Thymus (tissue), 11 donors: ENCODE measurements at regions not wholly inside any gene's neighbourhood (a gene's known extent, or its start where the extent isn't known, plus 50 kb on each side); places are given as distances from the start of the nearest gene placed in this dataset.
A peak's percentile ranks its signal among the peaks of the same experiment; 100 is the strongest.

ENCODE experiments used
- DNase-seq, 9 donors: peaks; one replicate each; pipeline ENCODE4 v3.0.0-alpha.2; 2013; ENCODE audit warnings: low spot score in 9 of 9, low read depth in 6 of 9, missing footprints in 1 of 9
- H3K27ac ChIP-seq, 2 donors: one replicate each; pipeline ENCODE4 v1.5.1; 2013; ENCODE audit warnings: control low read depth in 1 of 2, low read depth in 1 of 2, low read length in 1 of 2, mild to moderate bottlenecking in 1 of 2, moderate library complexity in 1 of 2
- H3K27me3 ChIP-seq, 2 donors: one replicate each; pipeline ENCODE4 v1.5.1; 2013; ENCODE audit warnings: low read length in 1 of 2; ENCODE audit not compliant: control insufficient read depth in 2 of 2, insufficient read depth in 1 of 2
- H3K36me3 ChIP-seq, 2 donors: one replicate each; pipeline ENCODE4 v1.5.1; 2013; ENCODE audit warnings: low read length in 1 of 2, mild to moderate bottlenecking in 1 of 2, moderate library complexity in 1 of 2; ENCODE audit not compliant: control insufficient read depth in 2 of 2, insufficient read depth in 2 of 2
- H3K4me1 ChIP-seq, 2 donors: one replicate each; pipeline ENCODE4 v1.5.1; 2013; ENCODE audit warnings: low read length in 2 of 2; ENCODE audit not compliant: control insufficient read depth in 2 of 2, insufficient read depth in 2 of 2
- H3K4me3 ChIP-seq, 2 donors: one replicate each; pipeline ENCODE4 v1.5.1; 2013; ENCODE audit warnings: low read length in 2 of 2, control low read depth in 1 of 2, mild to moderate bottlenecking in 1 of 2
- H3K9me3 ChIP-seq, 2 donors: one replicate each; pipeline ENCODE4 v1.5.1; 2013; ENCODE audit warnings: low read length in 1 of 2, mild to moderate bottlenecking in 1 of 2; ENCODE audit not compliant: control insufficient read depth in 2 of 2, insufficient read depth in 1 of 2
- WGBS: extraction: QIAGEN DNeasy Blood & Tissue Kit; methylation state at CpG from one replicate; pipeline ENCODE4 v1.1.7; 2013; 5-methylcytosine and 5-hydroxymethylcytosine counted together
- donor health status: healthy.

GRCh38 chr7:81361769-81362312 lies 408.0 kb downstream of the HGF start:
- DNase-seq = no peak
- Histone ChIP-seq H3K9me3 (no peaks in the 10 kb centered on the region), H3K4me1 (no peaks in the 10 kb centered on the region), H3K27me3 (no peaks in the 10 kb centered on the region), H3K36me3 (no peaks in the 10 kb centered on the region), H3K27ac (no peak overlapping the region), H3K4me3 (no peak overlapping the region)
- 92% methylated on average over 2 of the region's 2 CpGs for WGBS

GRCh38 chr7:81355911-81356310 lies 413.9 kb downstream of the HGF start:
- Histone ChIP-seq H3K27ac (no peak overlapping the region), H3K4me3 (no peak overlapping the region), H3K27me3 (no peaks in the 10 kb centered on the region), H3K4me1 (no peaks in the 10 kb centered on the region), H3K36me3 (no peaks in the 10 kb centered on the region), H3K9me3 (peaks cover 0 to 4% of the 10 kb centered on the region in 2 donors)
- WGBS = 100% methylated on average over 2 of the region's 2 CpGs
- no peak for DNase-seq

DNA sequence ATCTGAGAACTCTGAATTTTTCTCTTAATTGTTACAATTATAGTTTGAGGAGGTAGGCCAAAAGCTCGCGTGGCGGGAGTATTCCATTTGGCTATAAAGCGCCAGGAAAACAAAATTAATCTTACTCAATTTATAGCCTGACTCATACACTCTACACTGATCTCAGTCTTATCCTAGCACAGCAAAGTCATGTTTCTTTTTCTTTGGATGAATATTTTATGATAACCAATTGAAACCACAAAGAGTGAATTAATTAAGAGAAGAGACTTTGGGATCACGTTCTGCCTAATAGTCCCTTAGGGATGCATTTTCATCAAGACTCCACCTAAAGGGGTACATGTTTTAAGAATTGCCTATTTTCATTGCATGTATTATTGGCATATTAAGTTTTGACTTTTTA lies 420.8 kb downstream of the HGF start:
- WGBS = over 99% methylated on average over 5 of the region's 5 CpGs
- H3K9me3 ChIP-seq = no peaks in the 10 kb centered on the region
- no peak overlapping the region for H3K27ac ChIP-seq
- no peaks in the 10 kb centered on the region for H3K4me1 ChIP-seq
- H3K36me3 ChIP-seq = no peaks in the 10 kb centered on the region
- H3K4me3 ChIP-seq = no peak overlapping the region
- DNase-seq = no peak
- no peaks in the 10 kb centered on the region for H3K27me3 ChIP-seq

- Histone ChIP-seq H3K36me3 (no peaks in the 10 kb centered on the region), H3K27ac (no peak overlapping the region), H3K27me3 (no peaks in the 10 kb centered on the region), H3K9me3 (no peaks in the 10 kb centered on the region), H3K4me1 (no peaks in the 10 kb centered on the region), H3K4me3 (no peak overlapping the region)
- DNase-seq = no peak
- 98% methylated on average over 2 of the region's 2 CpGs for WGBS
Observed at GRCh38 chr7:81339946-81340345, 421.1 kb upstream of the SEMA3C start.

GRCh38 chr7:81333536-81333935 lies 414.7 kb upstream of the SEMA3C start:
- Histone ChIP-seq H3K36me3 (no peaks in the 10 kb centered on the region), H3K9me3 (no peaks in the 10 kb centered on the region), H3K4me3 (no peak overlapping the region), H3K4me1 (no peaks in the 10 kb centered on the region), H3K27ac (no peak overlapping the region), H3K27me3 (no peaks in the 10 kb centered on the region)
- WGBS = 98% methylated on average over 13 of the region's 13 CpGs
- peak in 1 of 9 donors; percentile 4 for DNase-seq

DNA sequence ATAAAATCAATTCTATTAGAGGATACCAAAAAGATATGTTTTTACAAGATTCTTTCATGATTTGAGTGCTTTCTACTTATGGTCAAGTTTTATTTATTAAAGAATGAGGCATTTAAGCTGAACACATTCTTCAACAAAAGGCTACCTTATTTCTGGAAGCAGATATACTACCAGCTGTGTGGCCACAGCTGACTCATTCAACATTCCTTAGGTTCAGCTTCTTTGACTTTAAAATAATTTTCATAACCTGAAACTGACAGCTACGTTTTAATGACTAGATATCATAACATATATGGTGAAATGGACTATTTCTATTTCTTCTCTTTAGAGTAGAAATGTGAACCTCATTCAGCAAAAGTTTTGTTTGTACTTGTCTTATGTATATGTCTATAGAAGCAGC lies 414.2 kb upstream of the SEMA3C start:
- Histone ChIP-seq H3K27ac (no peak overlapping the region), H3K9me3 (no peaks in the 10 kb centered on the region), H3K36me3 (no peaks in the 10 kb centered on the region), H3K4me3 (no peak overlapping the region), H3K4me1 (no peaks in the 10 kb centered on the region), H3K27me3 (no peaks in the 10 kb centered on the region)
- WGBS = 94% methylated on average over 1 of the region's 1 CpG
- DNase-seq = no peak

GRCh38 chr7:81331061-81332018 lies 412.5 kb upstream of the SEMA3C start:
- H3K4me1 ChIP-seq = no peaks in the 10 kb centered on the region
- no peak for DNase-seq
- H3K27me3 ChIP-seq = no peaks in the 10 kb centered on the region
- H3K36me3 ChIP-seq = no peaks in the 10 kb centered on the region
- no peak overlapping the region for H3K4me3 ChIP-seq
- WGBS = 93% methylated on average over 1 of the region's 1 CpG
- no peak overlapping the region for H3K27ac ChIP-seq
- H3K9me3 ChIP-seq = no peaks in the 10 kb centered on the region

- H3K9me3 ChIP-seq = no peaks in the 10 kb centered on the region
- no peaks in the 10 kb centered on the region for H3K4me1 ChIP-seq
- no peak overlapping the region for H3K27ac ChIP-seq
- 92% methylated on average over 1 of the region's 1 CpG for WGBS
- no peak overlapping the region for H3K4me3 ChIP-seq
- no peak for DNase-seq
- H3K36me3 ChIP-seq = no peaks in the 10 kb centered on the region
- H3K27me3 ChIP-seq = no peaks in the 10 kb centered on the region
Observed at GRCh38 chr7:81330108-81330507, 411.3 kb upstream of the SEMA3C start.

GRCh38 chr7:81327468-81328266 lies 408.8 kb upstream of the SEMA3C start:
- H3K27me3 ChIP-seq = no peaks in the 10 kb centered on the region
- WGBS = 86% methylated on average over 4 of the region's 4 CpGs

More at GRCh38 chr7:81327468-81328266, 408.8 kb upstream of the SEMA3C start:
- Histone ChIP-seq H3K9me3 (no peaks in the 10 kb centered on the region), H3K4me3 (no peak overlapping the region), H3K27ac (no peak overlapping the region), H3K4me1 (no peaks in the 10 kb centered on the region), H3K36me3 (no peaks in the 10 kb centered on the region)
- no peak for DNase-seq
